HCT116 (cell line): ENCODE measurements at regions not wholly inside any gene's neighbourhood (a gene's known extent, or its start where the extent isn't known, plus 50 kb on each side); places are given as distances from the start of the nearest gene placed in this dataset.

Source experiments
- ATAC-seq: fragments of 200-7000 bp; cut with Tn5 transposase; 2 replicates; pipeline ENCODE4 v1.9.1; 2020; ENCODE audit warnings: mild to moderate bottlenecking, moderate library complexity
- BruUV-seq: library from RNA; stranded (reverse); fragments of 400-500 nt; replicated peaks from 2 replicates; lab custom pipeline; 2021; lab: Mats Ljungman, UMichigan
- CTCF ChIA-PET: fragments of 300-600 bp; sonication (Branson Sonifier 250); formaldehyde crosslinking; loops from one replicate; lab custom pipeline; 2021; ENCODE audit warnings: antibody characterized with exemption; lab: Charles Lee
- POLR2A ChIA-PET: fragments of 300-600, 350-600 bp; sonication (Branson Sonifier 250); formaldehyde crosslinking; loops from one replicate; lab custom pipeline; 2021; ENCODE audit warnings: antibody characterized with exemption; lab: Charles Lee
- RAD21 ChIA-PET, 2 experiments: fragments of 300-600 bp; sonication (Branson Sonifier 250); formaldehyde crosslinking; loops; one replicate each; lab custom pipeline; 2023; ENCODE audit warnings: low total read pairs in 2 of 2; ENCODE audit not compliant: uncharacterized antibody in 2 of 2, unreplicated experiment in 2 of 2, low non-redundant PET in 1 of 2; lab: Charles Lee
- DNase-seq: peaks from one replicate; pipeline ENCODE4 v3.0.0-alpha.2; 2010; ENCODE audit warnings: low read depth, low spot score
- H2AFZ ChIP-seq: fragments of 200-600 bp; shearing (Covaris generic), sonication (generic); 2 replicates; pipeline ENCODE4 v1.6.1; 2017; ENCODE audit warnings: low read depth, mixed run types, mixed read lengths, antibody characterized with exemption, low read length; ENCODE audit not compliant: poor library complexity, severe bottlenecking
- H3K27ac ChIP-seq: 2 replicates; pipeline ENCODE4 v1.5.1; 2012; ENCODE audit warnings: low read depth, low read length
- H3K27me3 ChIP-seq: fragments of 200-600 bp; sonication (generic); 2 replicates; pipeline ENCODE4 v1.6.1; 2016; ENCODE audit warnings: mixed run types, low read length, mixed read lengths; ENCODE audit not compliant: insufficient read depth
- H3K36me3 ChIP-seq, 2 experiments: fragments of 200-500 bp in 1 of 2; fragments of 200-600 bp in 1 of 2; sonication (Bioruptor generic) in 1 of 2; sonication (generic) in 1 of 2; 2 replicates each; pipeline versions ENCODE4 v1.5.1 to v1.6.1; 2014 to 2016; ENCODE audit warnings: low read length in 2 of 2, inconsistent platforms in 1 of 2, mixed read lengths in 1 of 2, mixed run types in 1 of 2; ENCODE audit not compliant: insufficient read depth in 2 of 2, control insufficient read depth in 1 of 2
- H3K4me1 ChIP-seq, 2 experiments: fragments of 200-600 bp in 1 of 2; sonication (generic) in 1 of 2; 2 replicates each; pipeline versions ENCODE4 v1.5.1 to v1.6.1; 2012 to 2017; ENCODE audit warnings: low read length in 2 of 2, inconsistent platforms in 1 of 2, mild to moderate bottlenecking in 1 of 2, mixed read lengths in 1 of 2, mixed run types in 1 of 2, moderate library complexity in 1 of 2; ENCODE audit not compliant: insufficient read depth in 2 of 2, control insufficient read depth in 1 of 2
- H3K4me2 ChIP-seq: fragments of 200-600 bp; sonication (generic); 2 replicates; pipeline ENCODE4 v1.6.1; 2017; ENCODE audit warnings: mixed run types, low read length, mixed read lengths
- H3K4me3 ChIP-seq, 2 experiments: fragments of 200-600 bp in 1 of 2; sonication (generic) in 1 of 2; replicated peaks in 1 of 2; 2 replicates each; pipeline ENCODE4 v1.5.1; 2011 to 2016; ENCODE audit warnings: low read length in 2 of 2, control low read depth in 1 of 2, low read depth in 1 of 2, mild to moderate bottlenecking in 1 of 2, mixed read lengths in 1 of 2, mixed run types in 1 of 2
- H3K79me2 ChIP-seq: fragments of 200-600 bp; sonication (generic); 2 replicates; pipeline ENCODE4 v1.6.1; 2017; ENCODE audit warnings: mild to moderate bottlenecking, mixed run types, low read length, moderate library complexity, mixed read lengths; ENCODE audit not compliant: insufficient read depth
- H3K9ac ChIP-seq: fragments of 200-600 bp; sonication (generic); 2 replicates; pipeline ENCODE4 v1.6.1; 2016; ENCODE audit warnings: low read length, mixed read lengths
- H3K9me2 ChIP-seq: fragments of 200-600 bp; sonication (generic), shearing (Covaris generic); 2 replicates; pipeline ENCODE4 v1.6.1; 2017; ENCODE audit warnings: mixed run types, mild to moderate bottlenecking, moderate library complexity; ENCODE audit not compliant: insufficient read depth
- H3K9me3 ChIP-seq, 2 experiments: fragments of 200-500 bp in 1 of 2; fragments of 200-600 bp in 1 of 2; sonication (Bioruptor generic) in 1 of 2; sonication (generic) in 1 of 2; 2 replicates each; pipeline ENCODE4 v1.6.1; 2014 to 2017; ENCODE audit warnings: low read length in 2 of 2, mixed read lengths in 2 of 2, inconsistent platforms in 1 of 2, low read depth in 1 of 2, mild to moderate bottlenecking in 1 of 2, mixed run types in 1 of 2, moderate library complexity in 1 of 2; ENCODE audit not compliant: control insufficient read depth in 1 of 2, insufficient read depth in 1 of 2
- H4K20me1 ChIP-seq: fragments of 200-600 bp; sonication (generic), shearing (Covaris generic); 2 replicates; pipeline ENCODE4 v1.6.1; 2017; ENCODE audit warnings: mixed run types, mild to moderate bottlenecking, moderate library complexity; ENCODE audit not compliant: insufficient read depth
- ATF3 ChIP-seq: IDR thresholded peaks from 2 replicates; pipeline ENCODE4 v1.6.1; 2012
- CBX3 ChIP-seq: IDR thresholded peaks from 2 replicates; pipeline ENCODE4 v1.6.1; 2012; ENCODE audit warnings: low read depth
- FOSL1 ChIP-seq: IDR thresholded peaks from 2 replicates; pipeline ENCODE4 v1.6.1; 2012; ENCODE audit warnings: low read depth
- REST ChIP-seq: IDR thresholded peaks from 2 replicates; pipeline ENCODE4 v1.6.1; 2012; ENCODE audit warnings: low read depth
- ZFX ChIP-seq: fragments of 450-650 bp; IDR thresholded peaks from 2 replicates; pipeline ENCODE4 v1.6.1; 2017
- intact Hi-C: fragments of 100-400 bp; cut with micrococcal nuclease; formaldehyde crosslinking; loops from 2 replicates; pipeline ENCODE4 v1.10.0; 2022

GRCh38 chr1:212531267-212531666 lies 77.3 kb upstream of the ATF3 start:
- Histone ChIP-seq H3K79me2 (no peaks in the 10 kb centered on the region), H3K27me3 (no peaks in the 10 kb centered on the region), H4K20me1 (no peaks in the 10 kb centered on the region), H2AFZ (no peak overlapping the region), H3K4me3 (no peak overlapping the region), H3K9ac (no peak overlapping the region), H3K9me3 (no peaks in the 10 kb centered on the region), H3K36me3 (no peaks in the 10 kb centered on the region), H3K9me2 (no peaks in the 10 kb centered on the region), H3K27ac (no peak overlapping the region), H3K4me2 (no peak overlapping the region), H3K4me1 (no peaks in the 10 kb centered on the region)
- RAD21 ChIA-PET: no interaction called here
- intact Hi-C loops: no loop called here
- DNase-seq: no peak
- no TSS peak for BruUV-seq
- TF ChIP-seq REST: no peak
- no peak for TF ChIP-seq ZFX
- POLR2A ChIA-PET: no interaction called here
- no peak for ATAC-seq
- CTCF ChIA-PET: no interaction called here

GRCh38 chr1:212531796-212532195 lies 76.8 kb upstream of the ATF3 start:
- TF ChIP-seq CBX3 (no peak), ATF3 (no peak), FOSL1 (no peak)
- H3K79me2 ChIP-seq: no peaks in the 10 kb centered on the region
- intact Hi-C loops: no loop called here
- no peak overlapping the region for H3K4me2 ChIP-seq
- H3K27me3 ChIP-seq: no peaks in the 10 kb centered on the region
- ChIA-PET POLR2A (no interaction called here), CTCF (no interaction called here), RAD21 (no interaction called here)
- H4K20me1 ChIP-seq: no peaks in the 10 kb centered on the region
- no peaks in the 10 kb centered on the region for H3K36me3 ChIP-seq
- no peaks in the 10 kb centered on the region for H3K9me2 ChIP-seq
- no peak overlapping the region for H3K4me3 ChIP-seq
- no peaks in the 10 kb centered on the region for H3K4me1 ChIP-seq
- no peak overlapping the region for H2AFZ ChIP-seq
- DNase-seq (no peak), ATAC-seq (no peak)
- BruUV-seq: no TSS peak
- H3K9me3 ChIP-seq: no peaks in the 10 kb centered on the region
- no peak overlapping the region for H3K27ac ChIP-seq
- no peak overlapping the region for H3K9ac ChIP-seq
